NT2/D1 (cell line): ENCODE measurements at regions not wholly inside any gene's neighbourhood (a gene's known extent, or its start where the extent isn't known, plus 50 kb on each side); places are given as distances from the start of the nearest gene placed in this dataset.

ENCODE experiments used
- SUZ12 ChIP-seq: IDR thresholded peaks from 2 replicates; pipeline ENCODE4 v1.6.1; 2011; ENCODE audit not compliant: insufficient read length, insufficient read depth; ENCODE audit errors: extremely low read depth
- YY1 ChIP-seq: IDR thresholded peaks from 2 replicates; pipeline ENCODE4 v1.6.1; 2011; ENCODE audit not compliant: insufficient read length, insufficient read depth
- ZNF274 ChIP-seq: IDR thresholded peaks from 2 replicates; pipeline ENCODE4 v1.6.1; 2011; ENCODE audit warnings: mild to moderate bottlenecking, low read depth, low read length

DNA sequence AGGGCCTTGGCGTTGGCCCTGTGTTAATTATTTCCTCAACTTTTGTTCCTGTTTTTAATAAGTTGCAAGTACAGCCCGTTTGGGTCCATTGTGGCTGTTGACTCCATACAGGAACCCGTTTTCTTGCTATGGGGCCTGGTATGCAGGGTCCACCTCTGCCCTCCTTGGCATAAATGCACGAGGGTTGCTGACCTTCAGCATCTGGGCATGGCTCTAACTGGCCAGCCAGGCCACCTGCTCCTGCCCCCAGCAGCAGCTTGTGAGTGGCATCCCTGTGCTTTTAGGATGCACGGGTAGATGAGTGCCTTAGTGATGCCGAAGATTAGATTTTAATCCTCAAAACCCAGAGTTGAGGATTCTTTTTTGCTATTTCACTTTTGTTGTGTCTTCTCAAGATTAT is 123.2 kb downstream of the GLRX3 start:
- no peak for TF ChIP-seq YY1
- no peak for TF ChIP-seq ZNF274
- no peak for TF ChIP-seq SUZ12
